BE2C (cell line): ENCODE measurements at regions not wholly inside any gene's neighbourhood (a gene's known extent, or its start where the extent isn't known, plus 50 kb on each side); places are given as distances from the start of the nearest gene placed in this dataset.

Experiments used
- DNase-seq: peaks from one replicate; pipeline ENCODE4 v3.0.0-alpha.2; 2020
- H3K27me3 ChIP-seq: fragments of 250-450 bp; sonication (Bioruptor Pico); 2 replicates; pipeline ENCODE4 v1.5.1; 2020; ENCODE audit warnings: mild to moderate bottlenecking
- H3K36me3 ChIP-seq: fragments of 250-450 bp; sonication (Bioruptor Pico); 2 replicates; pipeline ENCODE4 v1.5.1; 2020; ENCODE audit warnings: mild to moderate bottlenecking
- H3K4me1 ChIP-seq: fragments of 250-450 bp; sonication (Bioruptor Pico); 2 replicates; pipeline ENCODE4 v1.5.1; 2020
- H3K4me3 ChIP-seq: 2 replicates; pipeline ENCODE4 v1.5.1; 2011; ENCODE audit warnings: low read depth, low read length
- H3K9me3 ChIP-seq: fragments of 250-450 bp; sonication (Bioruptor Pico); 2 replicates; pipeline ENCODE4 v1.5.1; 2020
- CTCF ChIP-seq: IDR thresholded peaks from 2 replicates; pipeline ENCODE4 v1.5.1; 2012; ENCODE audit warnings: mild to moderate bottlenecking, low read depth, low read length

- H3K36me3 ChIP-seq, result no peaks in the 10 kb centered on the region
- no peaks in the 10 kb centered on the region for H3K4me1 ChIP-seq
- TF ChIP-seq CTCF, result no peak
- H3K4me3 ChIP-seq, result no peak overlapping the region
- DNase-seq, result no peak
- no peaks in the 10 kb centered on the region for H3K9me3 ChIP-seq
- H3K27me3 ChIP-seq, result no peaks in the 10 kb centered on the region
Observed at GRCh38 chr10:128431083-128431482, 304.9 kb upstream of the MKI67 start.

- Histone ChIP-seq H3K9me3 (no peaks in the 10 kb centered on the region), H3K36me3 (no peaks in the 10 kb centered on the region), H3K27me3 (no peaks in the 10 kb centered on the region), H3K4me1 (no peaks in the 10 kb centered on the region), H3K4me3 (no peak overlapping the region)
- DNase-seq, result no peak
- TF ChIP-seq CTCF, result no peak
Observed at GRCh38 chr10:128431506-128431905, 305.3 kb upstream of the MKI67 start.

GRCh38 chr10:128432011-128432410, 305.8 kb upstream of the MKI67 start:
- Histone ChIP-seq H3K4me3 (no peak overlapping the region), H3K36me3 (no peaks in the 10 kb centered on the region), H3K4me1 (no peaks in the 10 kb centered on the region), H3K27me3 (no peaks in the 10 kb centered on the region), H3K9me3 (no peaks in the 10 kb centered on the region)
- no peak for TF ChIP-seq CTCF
- no peak for DNase-seq

DNA sequence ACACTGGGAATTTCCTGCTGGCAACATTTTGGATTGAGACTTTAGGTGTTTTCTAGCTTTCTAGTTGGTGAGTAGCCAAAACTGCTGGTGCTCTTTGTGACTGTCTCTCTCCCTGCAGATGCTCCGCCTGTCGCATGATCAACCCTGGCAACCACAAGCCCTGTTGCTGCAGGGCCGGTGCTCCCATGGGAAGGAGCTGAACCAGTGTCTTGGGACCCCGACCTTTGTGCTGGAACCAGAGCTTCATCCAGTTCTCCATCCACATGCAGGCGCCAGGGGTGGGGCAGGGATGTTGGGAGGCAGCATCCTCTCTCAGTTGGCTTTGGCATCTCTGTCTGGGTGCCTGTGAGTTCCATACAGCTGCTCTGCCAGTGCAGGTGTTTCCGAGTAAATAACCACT, 306.2 kb upstream of the MKI67 start:
- H3K4me3 ChIP-seq, result no peak overlapping the region
- DNase-seq, result no peak
- no peaks in the 10 kb centered on the region for H3K27me3 ChIP-seq
- H3K4me1 ChIP-seq, result no peaks in the 10 kb centered on the region
- H3K36me3 ChIP-seq, result no peaks in the 10 kb centered on the region
- TF ChIP-seq CTCF, result no peak
- H3K9me3 ChIP-seq, result no peaks in the 10 kb centered on the region

- TF ChIP-seq CTCF, result no peak
- H3K4me3 ChIP-seq, result no peak overlapping the region
- no peaks in the 10 kb centered on the region for H3K27me3 ChIP-seq
- no peaks in the 10 kb centered on the region for H3K4me1 ChIP-seq
- no peaks in the 10 kb centered on the region for H3K9me3 ChIP-seq
- no peak for DNase-seq
- H3K36me3 ChIP-seq, result no peaks in the 10 kb centered on the region
Observed at GRCh38 chr10:128435811-128436210, 309.6 kb upstream of the MKI67 start.

DNA sequence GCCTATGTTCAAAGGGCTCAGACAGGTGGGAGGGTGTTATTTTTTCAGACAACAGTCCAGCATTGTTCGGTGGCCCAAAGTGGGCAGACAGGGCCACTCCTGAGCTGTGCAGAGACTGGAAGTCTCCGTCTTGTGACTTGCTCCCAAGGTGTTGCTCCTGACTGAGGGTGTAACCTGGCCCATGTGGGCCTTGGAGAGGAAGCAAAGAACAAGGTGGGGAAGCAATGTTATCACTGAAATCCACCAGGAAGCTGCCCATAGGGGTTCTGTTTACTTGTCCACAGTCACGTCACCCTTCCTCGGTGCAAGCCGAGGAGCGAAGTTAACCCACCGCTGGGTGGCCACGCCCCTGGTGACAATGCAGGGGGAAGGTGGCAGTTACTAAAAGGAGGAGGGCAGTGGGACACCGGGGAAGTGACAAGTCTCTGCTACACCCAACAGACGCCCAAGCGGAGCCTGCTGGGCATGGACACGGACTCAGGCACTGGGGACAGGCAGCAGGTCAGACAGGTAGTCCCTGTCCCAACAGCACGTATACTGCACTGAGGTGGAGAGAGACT, 311.6 kb upstream of the MKI67 start:
- no peak overlapping the region for H3K4me3 ChIP-seq
- no peaks in the 10 kb centered on the region for H3K9me3 ChIP-seq
- no peaks in the 10 kb centered on the region for H3K4me1 ChIP-seq
- DNase-seq, result no peak
- H3K36me3 ChIP-seq, result no peaks in the 10 kb centered on the region
- TF ChIP-seq CTCF, result no peak
- H3K27me3 ChIP-seq, result no peaks in the 10 kb centered on the region
